ENCODE measurements at regions not wholly inside any gene's neighbourhood (a gene's known extent, or its start where the extent isn't known, plus 50 kb on each side); places are given as distances from the start of the nearest gene placed in this dataset.
A peak's percentile ranks its signal among the peaks of the same experiment; 100 is the strongest.
"Not testable (repeated sequence)": the region's sequence is repeated elsewhere in the genome, so short reads cannot be mapped to it uniquely, and the experiment has no call there.

DNA sequence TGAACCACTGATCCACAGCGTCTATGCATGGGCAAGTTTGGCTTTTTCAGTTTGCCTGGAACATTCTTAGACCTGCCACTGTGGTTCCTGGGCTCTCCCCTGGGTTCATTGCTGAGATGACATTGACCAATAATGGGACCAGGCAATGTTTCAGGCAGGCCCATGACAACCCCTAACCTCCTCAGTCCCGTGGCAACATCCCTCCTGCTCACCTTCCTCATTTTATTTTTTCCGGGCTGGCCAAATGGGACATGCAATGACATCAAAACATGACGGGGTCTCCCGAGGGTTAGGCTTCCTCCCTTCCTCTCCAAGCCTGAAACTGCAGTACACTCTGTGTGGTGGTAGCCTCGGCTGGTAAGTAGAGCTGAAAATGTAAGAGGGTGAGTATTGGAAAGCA lies 234.0 kb upstream of the RREB1 start:
- DNase-seq = no peak

DNA sequence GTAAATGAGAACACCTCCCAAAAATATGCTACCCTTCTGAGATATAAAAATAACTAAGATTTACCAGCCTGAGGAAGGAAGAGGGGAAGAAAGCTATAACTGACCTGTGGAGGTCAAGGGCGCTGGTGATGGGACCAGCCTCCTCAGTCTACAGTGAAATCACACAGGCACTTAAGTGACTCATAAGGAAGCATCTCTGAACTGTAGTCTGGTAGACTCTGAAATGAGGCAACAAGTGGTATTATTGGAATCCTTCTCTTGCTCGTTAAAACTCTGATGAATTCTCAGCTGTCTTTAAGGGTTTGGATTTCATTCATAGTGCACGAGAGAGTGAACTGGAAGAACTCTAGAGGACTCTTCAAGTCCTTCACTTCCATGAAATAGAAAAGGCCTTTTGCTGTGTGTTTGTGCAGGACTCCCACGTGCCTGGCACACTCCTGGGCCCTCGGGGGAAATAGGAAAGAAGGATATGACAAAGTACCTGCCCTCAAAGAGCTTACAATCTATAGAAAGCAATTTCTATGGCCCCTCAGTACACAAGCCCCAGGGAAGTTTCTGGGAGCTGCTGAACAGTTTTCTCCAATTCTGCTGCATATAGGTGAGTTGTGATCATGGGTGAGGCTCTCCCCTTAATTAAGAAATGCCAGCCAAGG lies 231.8 kb upstream of the RREB1 start:
- DNase-seq = peak; percentile 85

DNA sequence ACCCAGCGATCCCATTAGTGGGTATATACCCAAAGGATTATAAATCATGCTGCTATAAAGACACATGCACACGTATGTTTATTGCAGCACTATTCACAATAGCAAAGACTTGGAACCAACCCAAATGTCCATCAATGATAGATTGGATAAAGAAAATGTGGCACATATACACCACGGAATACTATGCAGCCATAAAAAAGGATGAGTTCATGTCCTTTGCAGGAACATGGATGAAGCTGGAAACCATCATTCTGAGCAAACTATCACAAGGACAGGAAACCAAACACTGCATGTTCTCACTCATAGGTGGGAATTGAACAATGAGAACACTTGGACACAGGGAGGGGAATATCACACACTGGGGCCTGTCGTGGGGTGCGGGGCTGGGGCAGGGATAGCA lies 230.0 kb upstream of the RREB1 start:
- DNase-seq = not testable (repeated sequence)

DNA sequence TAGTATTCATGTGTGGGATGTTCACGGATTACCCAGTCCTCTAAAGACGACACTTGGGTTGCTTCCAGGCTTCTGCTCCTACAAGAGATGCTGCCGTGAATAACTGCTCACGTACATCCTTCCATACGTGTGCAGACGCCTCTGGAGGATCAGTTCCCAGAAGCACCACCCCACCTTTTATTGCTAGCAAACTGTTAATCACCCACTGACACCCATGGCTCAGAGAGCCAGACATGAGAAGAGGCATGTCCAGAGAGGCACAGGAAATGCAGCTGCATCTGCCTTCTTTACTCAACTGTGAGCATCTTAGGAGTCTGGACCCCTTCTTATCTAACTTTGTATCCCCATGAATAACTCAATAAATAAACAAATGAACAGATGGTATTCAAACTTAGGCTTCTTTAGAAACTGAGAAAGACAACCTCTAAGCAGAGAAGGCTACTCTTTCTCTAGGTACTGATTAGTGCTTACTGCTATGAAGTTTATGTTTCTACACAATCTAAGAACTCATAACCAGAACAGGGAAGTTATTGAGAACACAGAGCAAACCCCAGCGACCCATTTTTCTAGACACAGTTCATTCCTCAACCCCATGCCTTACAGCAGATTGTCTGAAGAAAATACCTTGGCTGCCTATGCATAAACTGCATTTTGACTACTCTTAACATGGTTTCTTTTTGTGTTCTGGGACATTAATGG lies 228.7 kb upstream of the RREB1 start:
- DNase-seq = no peak

DNA sequence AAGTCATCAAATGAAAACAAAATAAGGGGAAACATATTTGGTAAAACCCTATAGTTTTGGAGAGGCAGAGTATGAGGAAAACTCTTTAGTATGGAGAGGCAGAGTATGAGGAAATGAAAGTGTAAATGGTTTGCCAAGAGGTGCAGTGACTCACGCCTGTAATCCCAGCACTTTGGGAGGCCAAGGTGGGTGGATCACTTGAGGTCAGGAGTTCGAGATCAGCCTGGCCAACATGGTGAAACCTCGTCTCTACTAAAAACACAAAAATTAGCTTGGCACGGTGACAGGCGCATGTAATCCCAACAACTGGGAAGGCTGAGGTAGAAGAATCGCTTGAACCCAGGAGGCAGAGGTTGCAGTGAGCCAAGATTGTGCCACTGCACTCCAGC lies 228.2 kb upstream of the RREB1 start:
- peak; percentile 63 for DNase-seq

DNA sequence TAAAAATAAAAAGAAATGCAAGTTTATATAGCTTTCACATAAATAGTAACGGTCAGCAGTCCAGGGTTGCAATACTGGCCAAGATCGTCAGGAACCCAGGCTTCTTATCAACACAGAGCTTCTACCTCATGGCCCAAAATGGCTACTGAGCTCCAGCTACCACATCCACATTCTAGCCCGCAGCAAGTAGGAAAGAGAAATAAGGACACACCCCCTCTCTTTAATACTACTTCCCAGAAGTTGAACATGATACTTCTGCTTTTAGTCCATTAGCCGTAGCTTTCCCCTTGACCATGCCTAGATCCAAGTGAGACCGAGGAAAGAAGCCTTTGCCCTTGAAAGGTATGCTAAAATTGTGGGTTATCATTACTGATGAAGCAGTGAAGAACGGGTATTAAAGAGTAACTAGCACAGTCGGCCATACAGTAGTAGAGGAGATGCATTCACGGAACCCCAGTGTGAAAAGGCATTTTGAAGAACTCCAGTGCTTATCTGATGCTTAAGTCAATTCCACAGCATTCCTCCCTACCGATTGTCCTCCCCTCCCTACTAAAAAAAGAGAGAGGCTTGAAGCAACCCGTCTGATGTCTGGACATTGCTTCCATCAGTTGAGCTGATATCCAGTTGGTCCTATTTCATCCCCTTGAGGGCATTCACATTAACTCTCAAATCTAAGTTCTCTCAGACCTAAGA lies 226.9 kb upstream of the RREB1 start:
- no peak for DNase-seq

DNA sequence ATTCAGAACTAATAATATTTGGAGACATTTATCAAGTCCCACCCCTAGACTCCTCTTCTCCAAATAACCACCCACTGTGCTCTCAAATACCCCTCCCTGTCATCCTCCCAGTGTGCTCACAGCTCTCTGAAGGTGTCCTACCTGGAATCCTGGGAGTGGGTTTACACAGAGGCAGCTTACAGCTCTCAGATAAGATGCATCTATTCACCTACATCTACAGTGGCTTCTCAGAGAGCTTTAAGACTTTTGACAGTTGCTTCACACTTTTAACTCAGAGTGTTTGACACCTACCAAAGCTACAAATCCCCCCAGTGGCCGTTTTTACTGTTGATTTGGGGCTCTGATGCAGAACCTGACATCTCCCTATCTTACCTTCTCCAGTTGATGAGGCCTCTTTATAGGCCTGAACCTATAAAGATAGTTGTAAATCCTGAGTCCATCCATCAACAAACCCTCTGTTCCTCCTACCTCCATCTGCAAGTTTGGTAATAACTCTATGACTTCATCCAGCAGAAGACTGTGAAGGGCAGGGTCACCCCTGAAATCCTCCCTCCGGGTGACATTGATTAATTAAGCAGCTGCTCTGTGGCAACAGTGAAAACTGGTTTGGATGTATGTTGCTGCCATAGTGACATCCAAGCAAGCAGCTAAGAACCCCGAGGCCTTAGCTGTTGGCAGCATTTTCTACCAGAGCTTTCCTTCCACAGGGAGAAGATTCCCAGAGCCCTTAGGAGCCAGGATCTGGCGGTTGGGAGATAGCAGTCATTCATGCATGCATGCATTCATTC lies 226.1 kb upstream of the RREB1 start:
- DNase-seq = no peak

DNA sequence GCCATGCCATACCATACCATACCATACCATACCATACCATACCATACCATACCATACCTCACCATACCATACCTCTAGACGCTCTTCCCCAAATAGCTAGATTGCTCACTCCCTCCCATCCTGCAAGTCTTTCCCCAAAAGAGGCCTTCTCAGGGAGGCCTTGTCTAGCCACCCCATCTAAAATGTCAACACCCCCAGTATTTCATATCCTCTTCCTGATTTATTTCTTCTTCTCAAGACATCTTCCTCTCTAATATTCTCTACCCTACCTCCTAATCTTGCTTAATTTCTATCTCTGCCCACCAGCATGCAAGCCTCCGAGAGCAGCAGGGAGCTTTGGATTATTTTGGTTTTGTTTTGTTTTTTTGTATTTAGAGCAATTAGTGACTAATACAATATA lies 225.2 kb upstream of the RREB1 start:
- DNase-seq = no peak

DNA sequence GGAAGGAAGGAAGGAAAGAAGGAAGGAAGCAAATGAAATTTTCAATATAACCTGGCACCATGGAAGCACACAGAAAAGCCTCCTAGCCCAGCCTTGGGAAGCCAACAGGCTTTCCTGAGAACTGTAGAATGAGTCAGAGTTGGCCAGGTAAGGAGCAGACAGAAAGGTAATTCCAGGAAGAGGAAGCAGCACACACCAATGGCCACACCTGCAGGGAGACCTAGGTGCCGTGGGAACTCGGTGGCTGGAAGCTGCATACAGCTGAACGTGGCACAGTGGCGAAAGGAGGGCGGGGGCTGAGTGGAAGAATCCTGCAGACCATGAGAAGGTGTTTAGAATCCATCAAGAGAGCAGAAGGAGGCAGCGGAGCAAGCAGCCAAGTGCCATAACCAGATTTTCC lies 224.8 kb upstream of the RREB1 start:
- DNase-seq = no peak

DNA sequence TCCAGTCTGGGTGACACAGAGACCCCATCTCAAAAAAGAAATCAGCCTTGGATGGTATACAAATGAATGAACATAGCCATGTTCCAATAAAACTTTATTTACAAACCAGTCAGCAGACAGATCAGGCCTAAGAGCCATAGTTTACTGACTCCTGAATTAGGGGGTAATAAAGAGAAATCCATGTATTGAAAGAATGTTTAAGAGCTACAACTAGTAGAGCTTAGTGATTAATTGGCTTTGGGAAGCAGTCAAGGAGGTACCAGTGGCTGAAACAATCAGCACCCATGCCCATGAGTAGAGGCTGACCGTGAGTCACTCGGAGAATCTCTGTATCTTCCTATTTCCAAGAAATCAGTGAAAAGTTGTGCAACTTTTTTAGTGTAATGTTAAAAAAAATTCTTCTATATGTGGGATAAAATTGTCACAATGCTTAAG lies 223.6 kb upstream of the RREB1 start:
- DNase-seq = no peak

DNA sequence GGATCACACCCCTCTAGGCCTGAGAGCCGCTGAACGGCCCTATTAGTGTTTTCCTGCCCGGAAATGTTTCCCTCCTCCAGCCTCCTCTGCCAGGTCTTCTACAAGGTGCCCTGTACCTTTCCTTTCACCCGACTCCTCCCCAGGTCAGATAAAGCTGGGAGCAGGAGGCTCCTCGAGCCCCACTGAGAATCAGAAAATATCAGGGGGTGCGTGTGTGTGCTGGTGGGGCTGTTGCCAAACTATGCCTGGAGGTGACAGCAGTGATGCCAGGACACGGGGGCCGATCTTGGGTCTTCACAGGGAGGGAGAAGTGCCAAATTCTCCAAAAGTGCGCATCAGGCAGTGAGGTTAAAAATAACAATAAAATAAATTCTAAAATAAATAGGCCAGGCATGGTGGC lies 222.8 kb upstream of the RREB1 start:
- DNase-seq = no peak

DNA sequence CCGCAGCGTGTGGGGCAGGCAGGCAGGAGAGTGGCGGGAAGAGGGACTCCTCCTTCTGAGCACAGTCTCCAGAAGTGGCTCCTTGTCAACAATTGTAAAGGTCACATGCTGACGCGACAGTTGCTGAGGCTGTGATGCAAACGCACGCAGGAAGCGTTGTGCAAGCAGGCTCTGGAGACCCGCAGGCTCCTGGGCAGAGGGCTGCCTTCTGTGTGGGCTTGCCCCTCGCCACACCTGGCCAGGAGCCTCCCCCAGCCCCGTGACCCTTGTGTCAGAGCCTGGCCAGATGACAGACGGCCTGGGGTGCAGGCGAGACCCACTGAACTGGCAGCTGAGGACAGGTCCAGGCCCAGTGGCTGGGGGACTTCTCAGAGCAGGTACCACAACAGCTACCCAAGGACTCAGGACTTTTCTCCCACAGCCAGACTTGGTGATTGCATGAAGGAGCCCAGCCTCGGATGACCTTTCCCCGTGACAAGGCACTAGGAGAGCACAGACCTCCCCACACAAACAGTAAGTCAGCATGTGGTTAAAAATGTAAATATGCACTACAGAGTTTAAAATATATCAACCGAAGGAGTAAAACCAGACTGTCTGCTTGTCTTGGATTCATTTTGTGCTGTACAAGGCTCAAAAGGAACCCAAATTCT lies 222.1 kb upstream of the RREB1 start:
- DNase-seq = peak; percentile 42

DNA sequence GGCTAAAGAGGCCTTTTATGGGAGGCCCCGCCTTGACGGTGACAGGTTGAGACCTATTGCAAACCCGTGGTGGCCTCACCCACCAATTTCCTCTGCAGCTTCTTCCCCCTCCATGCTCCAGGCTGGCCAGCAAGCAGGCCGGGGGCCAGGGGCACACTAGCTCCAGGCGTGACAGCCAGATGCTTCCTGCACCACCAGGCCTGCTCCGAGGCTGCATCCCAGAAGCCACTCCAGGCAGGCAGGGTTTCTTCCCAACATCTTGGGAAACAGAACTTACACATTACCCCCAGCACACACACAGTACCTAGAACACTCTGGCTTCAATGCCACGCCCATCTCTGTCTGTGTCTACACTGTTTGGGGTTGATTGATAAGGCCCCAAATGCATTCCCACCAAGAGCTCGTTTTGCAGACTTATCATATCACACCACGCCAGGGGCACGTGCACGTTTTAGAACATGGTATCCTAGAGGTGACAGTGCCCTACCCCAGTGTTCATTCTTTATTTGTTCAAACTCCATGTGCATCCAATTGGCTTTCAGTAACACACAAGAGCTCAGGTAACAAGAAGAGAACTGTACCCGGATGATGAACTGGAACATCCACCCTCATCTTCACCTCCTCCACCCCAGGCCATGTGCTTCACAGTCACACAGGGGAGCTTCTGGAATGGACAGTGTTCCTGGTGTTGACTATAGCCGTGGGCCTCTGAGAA lies 221.4 kb upstream of the RREB1 start:
- DNase-seq = no peak

DNA sequence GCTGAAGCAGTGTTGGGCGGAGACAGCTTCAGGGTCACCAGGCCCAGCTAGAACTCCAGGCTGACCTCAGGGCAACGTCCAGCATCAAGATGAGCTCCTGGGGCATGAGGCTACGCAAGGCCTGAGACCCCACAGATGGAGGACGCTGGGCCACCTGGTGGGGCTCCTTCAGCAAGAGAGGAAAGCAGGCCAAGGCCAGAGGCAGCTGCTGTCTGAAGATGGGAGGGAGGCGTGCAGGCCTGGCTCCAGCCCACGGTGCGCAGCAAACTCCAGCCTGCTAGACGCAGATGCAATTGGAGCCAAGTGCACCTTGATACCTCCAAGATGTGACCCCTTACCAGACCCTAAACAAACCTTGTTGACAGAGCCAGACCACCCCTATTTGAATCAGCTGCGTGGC lies 220.9 kb upstream of the RREB1 start:
- no peak for DNase-seq

DNA sequence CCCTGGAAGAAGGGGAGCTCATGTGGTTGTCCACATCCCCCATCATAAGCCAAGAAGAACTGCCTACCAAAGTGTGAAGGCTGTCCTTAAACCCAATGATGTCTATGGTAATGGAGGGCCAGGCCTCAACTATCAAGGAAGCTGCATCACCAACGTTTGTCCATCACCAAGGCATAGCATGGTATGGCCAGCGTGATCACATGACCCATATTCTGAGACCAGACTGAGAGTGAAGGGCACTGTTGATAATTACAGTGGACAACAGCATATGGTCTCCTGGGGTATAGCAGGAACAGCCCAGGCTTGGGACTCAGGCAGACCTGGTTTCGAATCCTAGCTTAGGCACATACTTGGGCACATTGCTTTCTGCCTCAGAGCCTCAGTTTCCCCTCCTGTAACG lies 218.2 kb upstream of the RREB1 start:
- no peak for DNase-seq

DNA sequence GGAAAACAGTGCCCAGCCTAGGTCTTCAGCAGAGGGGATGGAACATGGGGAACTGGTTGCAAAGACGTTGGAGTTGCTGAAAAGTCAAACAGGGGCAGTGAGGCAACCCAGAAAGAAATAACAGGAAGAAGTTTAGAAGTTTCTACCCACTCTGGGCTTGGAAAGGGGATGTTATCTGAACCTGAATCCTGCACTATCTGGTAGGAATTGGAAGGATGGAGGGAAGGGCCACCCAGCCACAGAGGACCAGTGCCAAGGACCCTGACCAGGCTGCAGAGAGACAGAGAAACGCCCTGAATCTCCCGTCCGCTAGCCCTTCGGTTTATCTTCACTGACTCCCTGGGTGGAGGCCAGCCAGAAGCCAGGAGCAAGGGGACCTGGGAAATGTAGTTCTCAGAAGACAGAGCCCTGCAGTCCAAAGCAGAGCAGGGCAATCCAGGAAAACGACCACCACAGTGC lies 217.3 kb upstream of the RREB1 start:
- peak; percentile 25 for DNase-seq

DNA sequence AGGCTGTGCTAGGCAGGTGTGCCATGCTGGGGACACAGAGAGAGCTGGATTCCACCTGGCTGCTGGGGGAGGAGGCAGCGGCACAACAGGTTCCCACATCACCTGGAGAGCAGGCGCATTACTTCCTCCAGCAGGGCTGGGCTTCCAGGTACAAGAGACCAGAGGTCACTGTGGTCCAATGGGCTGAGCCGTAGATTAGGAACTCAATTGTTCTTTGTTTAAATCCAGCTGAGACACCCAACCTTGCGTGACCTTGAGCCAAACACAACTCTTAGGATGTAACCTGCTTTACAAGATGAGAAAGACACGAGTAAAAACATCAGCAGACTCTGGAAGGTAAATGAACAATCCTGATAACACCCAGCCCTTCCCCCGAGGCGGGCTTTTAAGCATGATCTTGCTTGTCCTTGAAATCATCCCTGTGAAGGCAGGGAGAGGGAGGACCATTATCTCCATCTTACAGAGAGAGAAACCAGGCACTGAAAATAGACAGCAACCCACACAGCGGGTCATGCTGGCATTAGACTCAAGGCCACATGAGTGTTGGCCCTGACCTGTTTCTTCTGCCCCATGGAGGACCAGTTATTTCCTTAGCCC lies 216.5 kb upstream of the RREB1 start:
- no peak for DNase-seq

DNA sequence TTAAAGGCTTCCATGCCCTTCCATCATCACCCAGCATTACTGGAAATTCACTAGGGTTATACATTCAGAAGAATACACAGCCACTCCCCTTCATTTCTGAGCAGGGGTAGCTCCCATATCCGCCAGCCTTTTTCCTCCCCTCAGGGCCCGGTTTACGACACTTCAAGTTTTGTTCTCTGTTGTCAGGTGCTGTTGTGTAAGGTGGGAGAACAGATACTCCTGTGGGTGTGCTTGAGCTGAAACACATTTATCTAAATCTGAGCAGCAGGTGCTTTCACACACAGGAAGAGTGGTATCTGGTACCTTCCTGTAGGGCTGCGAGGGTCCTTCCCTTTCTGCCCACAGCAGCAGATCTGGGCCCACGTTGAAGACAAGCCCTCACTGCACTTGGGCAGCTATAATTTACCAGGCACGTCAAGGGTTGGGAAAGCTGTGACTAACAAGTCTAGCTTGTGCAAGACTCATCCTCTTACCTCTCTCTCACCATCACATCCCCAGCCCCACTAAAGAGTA lies 215.8 kb upstream of the RREB1 start:
- DNase-seq = peak; percentile 43

DNA sequence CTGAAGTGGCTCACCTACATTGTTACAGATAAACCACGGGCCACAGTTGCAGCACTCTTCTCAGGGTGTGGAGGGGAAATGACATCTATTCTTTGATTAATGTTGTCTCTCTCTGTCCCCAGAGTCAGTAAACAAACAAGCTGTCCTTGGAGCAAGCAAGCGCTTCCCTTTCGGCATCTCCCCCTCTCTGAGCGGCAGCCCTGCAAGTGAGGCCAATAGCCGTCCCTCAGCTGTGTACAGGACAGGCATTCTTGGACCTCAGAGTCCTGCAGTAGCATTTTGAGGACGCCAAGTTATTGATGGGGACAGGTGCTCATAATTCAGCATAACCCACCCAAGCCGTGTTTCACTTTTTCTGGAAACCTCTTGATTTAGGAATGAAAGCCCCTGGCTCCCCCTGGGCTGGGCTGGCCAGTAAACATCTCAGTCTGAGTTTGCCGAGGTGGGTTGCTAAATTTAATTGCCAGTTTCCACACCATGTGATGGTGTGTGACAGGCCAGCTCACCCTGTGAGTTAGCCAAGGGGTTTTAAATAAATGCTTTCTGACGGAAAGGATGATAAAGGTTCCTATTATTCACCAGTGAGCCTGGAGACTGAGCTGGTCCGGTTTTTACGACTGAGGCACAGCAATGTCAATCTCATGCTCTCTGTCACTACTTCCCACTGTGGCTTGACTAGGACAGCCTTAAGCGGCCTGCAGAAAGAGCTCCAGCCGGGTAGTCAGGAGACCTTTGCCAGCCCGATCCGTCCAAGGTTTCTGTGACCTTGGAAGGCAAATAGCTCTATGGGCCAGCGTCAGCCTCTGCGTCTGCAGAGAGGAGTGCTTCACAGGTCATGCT lies 214.8 kb upstream of the RREB1 start:
- no peak for DNase-seq

DNA sequence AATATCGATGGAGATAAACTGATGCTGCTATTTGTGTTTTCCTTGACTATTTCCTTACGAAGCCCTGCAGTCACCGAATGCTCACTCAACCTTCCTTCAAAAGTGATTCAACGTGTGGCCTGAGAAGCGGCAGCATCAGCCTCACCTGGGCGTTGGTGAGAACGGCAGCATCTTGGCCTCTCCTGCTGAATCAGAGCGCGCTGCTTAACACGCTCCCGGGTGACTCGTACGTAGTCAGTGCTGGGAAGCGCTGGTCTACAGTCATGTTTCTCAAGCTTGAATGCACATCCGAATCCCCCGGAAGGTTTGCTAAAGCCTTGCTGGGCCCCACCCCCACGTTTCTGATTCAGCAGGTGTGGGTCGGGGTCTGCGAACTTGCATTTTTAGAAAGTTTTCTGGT lies 214.1 kb upstream of the RREB1 start:
- no peak for DNase-seq

DNA sequence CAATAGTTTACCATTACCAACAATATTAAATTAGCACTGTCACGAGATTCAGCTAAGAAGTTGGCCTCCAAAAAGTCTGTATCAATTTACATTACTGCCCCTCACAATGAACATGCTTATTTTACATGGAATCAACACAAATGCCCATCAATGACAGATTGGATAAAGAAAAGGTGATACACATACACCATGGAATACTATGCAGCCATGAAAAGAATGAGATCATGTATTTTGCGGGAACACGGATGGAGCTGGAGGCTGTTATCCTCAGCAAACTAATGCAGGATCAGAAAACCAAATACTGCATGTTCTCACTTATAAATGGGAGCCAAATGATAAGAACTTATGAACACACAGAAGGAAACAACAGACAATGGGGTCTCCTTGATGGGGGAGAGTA lies 211.8 kb upstream of the RREB1 start:
- no peak for DNase-seq
